D721Med (cell line): ENCODE measurements at regions not wholly inside any gene's neighbourhood (a gene's known extent, or its start where the extent isn't known, plus 50 kb on each side); places are given as distances from the start of the nearest gene placed in this dataset.

Experiments used
- DNase-seq: peaks from one replicate; pipeline ENCODE4 v3.0.0; 2011; ENCODE audit warnings: low spot score; ENCODE audit not compliant: insufficient read length
- FAIRE-seq: peaks from 2 replicates; lab custom pipeline; 2011; peaks lifted over from hg19 to GRCh38; lab: Jason Lieb, UNC
- TF ChIP-seq, protein P1 (sequence below): IDR thresholded peaks from 2 replicates; pipeline ENCODE4 v1.5.1; 2012; ENCODE audit warnings: mild to moderate bottlenecking, control low read depth; ENCODE audit not compliant: insufficient read depth; ENCODE audit errors: missing control alignments

DNA sequence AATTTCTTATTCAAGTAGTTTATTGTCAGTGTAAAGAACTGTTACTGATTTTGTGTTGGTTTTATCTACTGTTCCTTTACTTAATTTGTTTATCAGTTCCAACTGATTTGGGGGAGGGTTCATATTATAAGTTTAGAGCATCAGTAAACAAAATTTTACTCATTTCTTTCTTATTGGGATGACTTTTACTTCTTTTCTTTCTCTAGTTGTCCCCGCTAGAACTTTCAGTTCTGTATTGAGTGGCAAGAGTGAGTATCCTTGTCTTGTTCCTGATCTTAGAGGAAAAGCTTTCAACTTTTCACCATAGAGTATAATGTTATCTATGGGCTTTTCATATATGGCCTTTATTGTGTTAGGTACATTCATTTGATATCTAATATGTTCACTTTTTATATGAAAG, 584.1 kb downstream of the LRFN5 start:
- DNase-seq = no peak
- TF ChIP-seq, protein P1, sequence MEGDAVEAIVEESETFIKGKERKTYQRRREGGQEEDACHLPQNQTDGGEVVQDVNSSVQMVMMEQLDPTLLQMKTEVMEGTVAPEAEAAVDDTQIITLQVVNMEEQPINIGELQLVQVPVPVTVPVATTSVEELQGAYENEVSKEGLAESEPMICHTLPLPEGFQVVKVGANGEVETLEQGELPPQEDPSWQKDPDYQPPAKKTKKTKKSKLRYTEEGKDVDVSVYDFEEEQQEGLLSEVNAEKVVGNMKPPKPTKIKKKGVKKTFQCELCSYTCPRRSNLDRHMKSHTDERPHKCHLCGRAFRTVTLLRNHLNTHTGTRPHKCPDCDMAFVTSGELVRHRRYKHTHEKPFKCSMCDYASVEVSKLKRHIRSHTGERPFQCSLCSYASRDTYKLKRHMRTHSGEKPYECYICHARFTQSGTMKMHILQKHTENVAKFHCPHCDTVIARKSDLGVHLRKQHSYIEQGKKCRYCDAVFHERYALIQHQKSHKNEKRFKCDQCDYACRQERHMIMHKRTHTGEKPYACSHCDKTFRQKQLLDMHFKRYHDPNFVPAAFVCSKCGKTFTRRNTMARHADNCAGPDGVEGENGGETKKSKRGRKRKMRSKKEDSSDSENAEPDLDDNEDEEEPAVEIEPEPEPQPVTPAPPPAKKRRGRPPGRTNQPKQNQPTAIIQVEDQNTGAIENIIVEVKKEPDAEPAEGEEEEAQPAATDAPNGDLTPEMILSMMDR = no peak
- no peak for FAIRE-seq

DNA sequence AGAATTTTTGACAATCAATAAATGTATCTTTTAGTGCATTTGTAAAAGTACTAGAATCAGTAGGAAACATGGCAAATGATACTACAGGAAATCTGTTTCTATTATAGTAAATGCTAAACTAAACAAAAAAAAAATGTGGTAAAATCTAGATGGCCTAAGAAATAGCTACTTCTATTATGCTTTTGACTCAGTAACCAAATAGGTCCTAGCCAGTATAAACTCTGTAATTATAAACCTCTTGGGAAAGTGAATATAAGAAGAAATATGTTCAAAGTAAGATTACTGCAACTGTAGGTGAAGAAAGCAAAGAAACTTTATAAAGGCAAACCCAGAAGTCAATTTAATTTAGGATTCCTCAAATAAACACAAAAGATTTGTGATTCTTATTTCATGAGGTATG, 581.2 kb downstream of the LRFN5 start:
- DNase-seq = no peak
- TF ChIP-seq, protein P1 = no peak
- no peak for FAIRE-seq

DNA sequence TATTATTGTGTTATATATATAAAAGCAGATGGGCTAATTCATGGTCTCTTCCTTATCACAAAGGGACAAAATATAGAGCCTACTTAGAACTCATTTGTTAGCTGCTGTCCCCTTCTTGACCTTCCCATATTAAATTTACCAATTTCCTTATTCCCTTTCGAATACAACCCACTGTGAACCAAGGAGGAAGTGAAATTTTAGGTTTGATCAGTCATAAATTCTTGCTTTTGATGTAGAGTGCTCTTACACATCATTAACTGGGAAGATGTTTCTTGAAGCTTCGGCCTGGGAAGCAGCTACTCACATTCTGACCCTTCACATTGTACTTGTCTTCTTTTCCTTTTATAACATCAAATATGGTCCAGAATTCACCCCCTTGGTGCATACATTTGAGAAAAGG, 579.0 kb downstream of the LRFN5 start:
- FAIRE-seq = no peak
- TF ChIP-seq, protein P1 = no peak

DNA sequence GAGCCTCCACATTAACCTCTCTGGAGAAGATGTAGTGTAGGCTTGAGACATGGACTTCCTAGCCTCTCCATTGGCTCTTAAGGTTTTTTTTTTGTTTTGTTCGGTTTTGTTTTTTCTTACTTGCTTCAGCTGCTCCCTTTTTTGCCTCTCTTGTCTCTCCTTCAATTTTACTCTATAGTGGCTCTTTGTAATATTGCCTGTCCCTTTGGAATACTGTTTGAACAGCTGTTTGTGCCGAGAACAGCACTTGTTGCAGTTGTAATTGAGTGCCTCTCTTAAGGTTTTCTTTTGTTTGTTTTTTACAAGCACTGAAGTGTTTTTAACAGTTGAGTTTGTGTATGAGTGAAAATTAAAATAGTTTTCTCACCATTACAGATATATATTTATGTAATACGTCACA, 567.7 kb downstream of the LRFN5 start:
- FAIRE-seq (no peak), DNase-seq (no peak)
- TF ChIP-seq, protein P1 = no peak

More for the DNA sequence above, 579.0 kb downstream of the LRFN5 start:
- DNase-seq = no peak

DNA sequence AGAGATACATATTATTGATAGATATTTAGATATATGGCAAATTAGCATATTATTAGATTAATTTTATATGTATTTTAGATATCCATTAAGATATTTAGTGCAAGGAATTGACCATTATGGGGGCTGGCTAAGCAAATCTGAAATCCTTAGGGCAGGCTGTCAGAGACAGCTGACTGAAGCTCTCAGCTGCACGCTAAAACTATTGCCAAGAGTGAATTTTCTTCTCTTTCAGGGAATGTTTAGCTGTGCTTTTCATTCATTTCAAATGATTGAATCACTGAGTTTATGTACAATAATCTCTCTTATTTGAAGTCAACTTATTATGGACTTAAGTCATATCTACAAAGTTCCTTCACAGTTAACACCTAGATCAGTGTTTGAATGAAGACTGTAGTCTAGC, 566.5 kb downstream of the LRFN5 start:
- no peak for DNase-seq
- FAIRE-seq = no peak
- TF ChIP-seq, protein P1 = no peak

DNA sequence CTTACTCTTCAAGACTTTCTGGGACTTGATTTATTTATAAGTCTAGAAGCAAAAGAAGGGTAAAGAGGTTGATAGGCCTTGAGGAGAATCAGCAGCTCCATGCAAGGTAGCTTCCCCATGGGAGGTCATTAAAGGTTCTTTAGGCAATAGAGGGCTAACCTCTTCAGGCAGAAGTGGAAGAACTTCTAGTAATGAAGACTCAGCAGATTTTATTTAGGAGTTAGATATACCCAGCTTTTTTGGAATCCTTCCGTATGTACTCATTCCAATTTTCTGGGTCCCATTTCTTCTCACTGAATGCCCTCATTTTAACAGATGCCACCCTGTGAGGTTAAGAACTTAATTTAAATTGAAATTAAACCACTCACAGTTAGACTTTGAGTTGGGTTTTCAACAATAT, 565.6 kb downstream of the LRFN5 start:
- FAIRE-seq = no peak
- no peak for DNase-seq
- TF ChIP-seq, protein P1 = no peak

DNA sequence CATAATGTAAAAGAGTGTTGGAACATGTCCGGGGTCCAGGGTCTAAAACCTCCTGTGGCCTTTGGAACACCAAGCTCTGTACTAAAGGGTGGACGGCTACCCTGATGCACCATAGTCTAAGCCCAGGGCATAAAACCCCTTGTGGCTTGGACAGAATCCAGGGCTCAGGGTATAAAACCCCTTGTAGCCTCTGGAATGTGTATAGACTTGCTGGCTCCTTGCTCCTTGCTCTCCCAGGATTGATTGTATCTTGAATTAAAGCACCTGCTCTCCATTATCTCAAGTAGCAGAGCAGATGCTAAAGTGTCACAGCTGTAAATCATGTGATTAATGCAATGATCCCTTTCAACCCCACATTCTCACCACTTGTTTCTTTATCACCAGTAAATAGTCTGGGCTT, 556.5 kb downstream of the LRFN5 start:
- TF ChIP-seq, protein P1 = no peak
- FAIRE-seq = no peak

More for the DNA sequence above, 556.5 kb downstream of the LRFN5 start:
- DNase-seq = no peak
